ENCODE measurements at regions not wholly inside any gene's neighbourhood (a gene's known extent, or its start where the extent isn't known, plus 50 kb on each side); places are given as distances from the start of the nearest gene placed in this dataset.

- no peak for TF ChIP-seq GABPA (IDR thresholded peaks at IDR 0.05 in 1 of 2, conservative IDR thresholded peaks at IDR 0.05 in 1 of 2)
- no peak for TF ChIP-seq ATF3 (IDR thresholded peaks at IDR 0.05)
- no peak for TF ChIP-seq RXRA (IDR thresholded peaks at IDR 0.05)
- TF ChIP-seq CTCF (IDR thresholded peaks at IDR 0.05; ENCODE audit: low read depth, low read length, missing input control) = no peak
- TF ChIP-seq YY1 (IDR thresholded peaks at IDR 0.05) = no peak
- TF ChIP-seq NR2F2 (IDR thresholded peaks at IDR 0.05) = no peak
- no peak for TF ChIP-seq HNF4G (IDR thresholded peaks at IDR 0.05)
- no peak for TF ChIP-seq ZBTB33 (IDR thresholded peaks at IDR 0.05)
- no peak for TF ChIP-seq JUND (IDR thresholded peaks at IDR 0.05)
- H3K27ac ChIP-seq (ENCODE audit: low read depth in 1 of 2, low read length in 2 of 2) = no peak overlapping the region
- no peaks in the 10 kb centered on the region for H3K4me1 ChIP-seq (ENCODE audit: control insufficient read depth in 4 of 4, insufficient read depth in 4 of 4, low read length in 3 of 4)
- no peak for DNase-seq (ENCODE audit: low spot score)
- no peak overlapping the region for H3K4me3 ChIP-seq (ENCODE audit: low read depth in 1 of 3, low read length in 3 of 3)
- no peaks in the 10 kb centered on the region for H3K9me3 ChIP-seq (ENCODE audit: control insufficient read depth in 4 of 4, low read length in 3 of 4)
- no peak overlapping the region for H3K9ac ChIP-seq (ENCODE audit: low read depth in 1 of 2, low read length in 2 of 2)
- H3K36me3 ChIP-seq (ENCODE audit: control insufficient read depth in 4 of 4, insufficient read depth in 3 of 4, low read depth in 1 of 4, low read length in 3 of 4) = no peaks in the 10 kb centered on the region
- H3K27me3 ChIP-seq (ENCODE audit: control insufficient read depth in 4 of 4, insufficient read depth in 4 of 4, low read length in 3 of 4) = no peaks in the 10 kb centered on the region
These were observed 72.8 kb upstream of the MC4R start for GRCh38 chr18:60445341-60445740.

DNA sequence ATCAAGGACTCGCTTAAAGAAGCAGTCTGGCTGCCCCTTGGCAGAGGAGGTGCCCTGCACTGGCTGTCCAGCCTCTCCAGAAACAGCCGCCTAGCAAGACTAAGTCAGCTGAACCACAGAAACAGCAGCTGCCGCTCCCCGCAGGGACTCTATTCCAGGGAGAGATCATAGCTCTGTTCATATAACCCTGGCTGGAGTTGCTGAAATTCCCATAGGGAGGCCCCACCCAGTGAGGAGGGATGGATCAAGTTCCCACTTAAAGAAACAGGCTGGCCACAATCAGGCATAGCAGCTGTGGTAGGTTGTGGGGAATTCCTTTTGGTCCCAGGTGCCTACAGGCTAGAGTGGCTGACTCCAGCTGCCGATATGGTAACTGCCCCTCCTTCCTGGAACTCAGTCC is 74.2 kb upstream of the MC4R start:
- no peaks in the 10 kb centered on the region for H3K4me1 ChIP-seq (ENCODE audit: control insufficient read depth in 4 of 4, insufficient read depth in 4 of 4, low read length in 3 of 4)
- 84% methylated on average over 5 of the region's 5 CpGs for WGBS
- H3K27me3 ChIP-seq (ENCODE audit: control insufficient read depth in 4 of 4, insufficient read depth in 4 of 4, low read length in 3 of 4) = no peaks in the 10 kb centered on the region
- TF ChIP-seq HNF4A (conservative IDR thresholded peaks at IDR 0.05) = no peak
- TF ChIP-seq NR2F2 (IDR thresholded peaks at IDR 0.05) = no peak
- no peak for TF ChIP-seq ZBTB33 (IDR thresholded peaks at IDR 0.05)
- TF ChIP-seq HNF4G (IDR thresholded peaks at IDR 0.05) = no peak
- TF ChIP-seq JUND (IDR thresholded peaks at IDR 0.05) = no peak
- no peak for TF ChIP-seq TAF1 (conservative IDR thresholded peaks at IDR 0.05)
- TF ChIP-seq, protein P1, sequence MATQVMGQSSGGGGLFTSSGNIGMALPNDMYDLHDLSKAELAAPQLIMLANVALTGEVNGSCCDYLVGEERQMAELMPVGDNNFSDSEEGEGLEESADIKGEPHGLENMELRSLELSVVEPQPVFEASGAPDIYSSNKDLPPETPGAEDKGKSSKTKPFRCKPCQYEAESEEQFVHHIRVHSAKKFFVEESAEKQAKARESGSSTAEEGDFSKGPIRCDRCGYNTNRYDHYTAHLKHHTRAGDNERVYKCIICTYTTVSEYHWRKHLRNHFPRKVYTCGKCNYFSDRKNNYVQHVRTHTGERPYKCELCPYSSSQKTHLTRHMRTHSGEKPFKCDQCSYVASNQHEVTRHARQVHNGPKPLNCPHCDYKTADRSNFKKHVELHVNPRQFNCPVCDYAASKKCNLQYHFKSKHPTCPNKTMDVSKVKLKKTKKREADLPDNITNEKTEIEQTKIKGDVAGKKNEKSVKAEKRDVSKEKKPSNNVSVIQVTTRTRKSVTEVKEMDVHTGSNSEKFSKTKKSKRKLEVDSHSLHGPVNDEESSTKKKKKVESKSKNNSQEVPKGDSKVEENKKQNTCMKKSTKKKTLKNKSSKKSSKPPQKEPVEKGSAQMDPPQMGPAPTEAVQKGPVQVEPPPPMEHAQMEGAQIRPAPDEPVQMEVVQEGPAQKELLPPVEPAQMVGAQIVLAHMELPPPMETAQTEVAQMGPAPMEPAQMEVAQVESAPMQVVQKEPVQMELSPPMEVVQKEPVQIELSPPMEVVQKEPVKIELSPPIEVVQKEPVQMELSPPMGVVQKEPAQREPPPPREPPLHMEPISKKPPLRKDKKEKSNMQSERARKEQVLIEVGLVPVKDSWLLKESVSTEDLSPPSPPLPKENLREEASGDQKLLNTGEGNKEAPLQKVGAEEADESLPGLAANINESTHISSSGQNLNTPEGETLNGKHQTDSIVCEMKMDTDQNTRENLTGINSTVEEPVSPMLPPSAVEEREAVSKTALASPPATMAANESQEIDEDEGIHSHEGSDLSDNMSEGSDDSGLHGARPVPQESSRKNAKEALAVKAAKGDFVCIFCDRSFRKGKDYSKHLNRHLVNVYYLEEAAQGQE (IDR thresholded peaks at IDR 0.05) = no peak
- TF ChIP-seq ATF3 (IDR thresholded peaks at IDR 0.05) = no peak
- no peak for TF ChIP-seq SP1 (IDR thresholded peaks at IDR 0.05)
- no peak for TF ChIP-seq YY1 (IDR thresholded peaks at IDR 0.05)
- TF ChIP-seq CTCF (IDR thresholded peaks at IDR 0.05; ENCODE audit: low read depth, low read length, missing input control) = no peak
- TF ChIP-seq RXRA (IDR thresholded peaks at IDR 0.05) = no peak
- no peak for TF ChIP-seq EGR1 (IDR thresholded peaks at IDR 0.05; ENCODE audit: low read depth in 2 of 2)
- no peak for TF ChIP-seq RAD21 (IDR thresholded peaks at IDR 0.05)
- TF ChIP-seq MAX (IDR thresholded peaks at IDR 0.05) = no peak
- no peak for TF ChIP-seq GABPA (IDR thresholded peaks at IDR 0.05 in 1 of 2, conservative IDR thresholded peaks at IDR 0.05 in 1 of 2)
- TF ChIP-seq FOXA1 (IDR thresholded peaks at IDR 0.05) = no peak
- TF ChIP-seq FOXA2 (IDR thresholded peaks at IDR 0.05) = no peak
- DNase-seq (ENCODE audit: low spot score) = no peak
- H3K4me3 ChIP-seq (ENCODE audit: low read depth in 1 of 3, low read length in 3 of 3) = no peak overlapping the region
- H3K9ac ChIP-seq (ENCODE audit: low read depth in 1 of 2, low read length in 2 of 2) = no peak overlapping the region
- H3K36me3 ChIP-seq (ENCODE audit: control insufficient read depth in 4 of 4, insufficient read depth in 3 of 4, low read depth in 1 of 4, low read length in 3 of 4) = no peaks in the 10 kb centered on the region
- H3K9me3 ChIP-seq (ENCODE audit: control insufficient read depth in 4 of 4, low read length in 3 of 4) = no peaks in the 10 kb centered on the region
- no peak overlapping the region for H3K27ac ChIP-seq (ENCODE audit: low read depth in 1 of 2, low read length in 2 of 2)
